HG03575 (cell line): ENCODE measurements at regions not wholly inside any gene's neighbourhood (a gene's known extent, or its start where the extent isn't known, plus 50 kb on each side); places are given as distances from the start of the nearest gene placed in this dataset.
"Not testable (repeated sequence)": the region's sequence is repeated elsewhere in the genome, so short reads cannot be mapped to it uniquely, and the experiment has no call there.

Experiments
- ATAC-seq: cut with Tn5 transposase; IDR thresholded peaks from one replicate; pipeline ENCODE4 v1.9.1; 2021; ENCODE audit not compliant: unreplicated experiment, insufficient number of reproducible peaks, low FRiP score; ENCODE audit errors: extremely low read depth

- ATAC-seq: not testable (repeated sequence)
Observed at GRCh38 chr16:31581065-31581464, 53.4 kb downstream of the AHSP start.

- ATAC-seq: not testable (repeated sequence)
Observed at GRCh38 chr16:31601737-31602384, 74.2 kb downstream of the AHSP start.

DNA sequence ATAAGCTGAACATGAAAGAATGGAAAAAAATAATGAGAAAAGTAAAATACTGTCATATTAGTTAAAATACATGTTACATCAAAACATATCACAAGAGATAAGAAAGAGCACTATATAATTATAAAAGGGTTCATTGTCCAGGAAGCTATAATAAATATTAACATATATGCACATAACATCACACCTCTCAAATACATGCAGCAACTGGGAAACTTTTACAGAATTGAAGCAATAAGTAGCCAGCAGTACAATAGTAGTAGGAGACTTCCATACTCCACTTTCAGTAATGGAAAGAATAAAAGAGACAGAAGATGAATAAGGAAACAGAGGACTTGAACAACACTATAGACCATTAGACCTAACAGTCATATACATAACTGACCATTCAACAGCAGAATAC lies 90.4 kb downstream of the AHSP start:
- no peak for ATAC-seq

GRCh38 chr16:31636433-31636832 lies 108.7 kb downstream of the AHSP start:
- ATAC-seq: no peak

- no peak for ATAC-seq
Observed at GRCh38 chr16:31641279-31641678, 113.6 kb downstream of the AHSP start.

GRCh38 chr16:31655674-31656073 lies 128.0 kb downstream of the AHSP start:
- not testable (repeated sequence) for ATAC-seq

DNA sequence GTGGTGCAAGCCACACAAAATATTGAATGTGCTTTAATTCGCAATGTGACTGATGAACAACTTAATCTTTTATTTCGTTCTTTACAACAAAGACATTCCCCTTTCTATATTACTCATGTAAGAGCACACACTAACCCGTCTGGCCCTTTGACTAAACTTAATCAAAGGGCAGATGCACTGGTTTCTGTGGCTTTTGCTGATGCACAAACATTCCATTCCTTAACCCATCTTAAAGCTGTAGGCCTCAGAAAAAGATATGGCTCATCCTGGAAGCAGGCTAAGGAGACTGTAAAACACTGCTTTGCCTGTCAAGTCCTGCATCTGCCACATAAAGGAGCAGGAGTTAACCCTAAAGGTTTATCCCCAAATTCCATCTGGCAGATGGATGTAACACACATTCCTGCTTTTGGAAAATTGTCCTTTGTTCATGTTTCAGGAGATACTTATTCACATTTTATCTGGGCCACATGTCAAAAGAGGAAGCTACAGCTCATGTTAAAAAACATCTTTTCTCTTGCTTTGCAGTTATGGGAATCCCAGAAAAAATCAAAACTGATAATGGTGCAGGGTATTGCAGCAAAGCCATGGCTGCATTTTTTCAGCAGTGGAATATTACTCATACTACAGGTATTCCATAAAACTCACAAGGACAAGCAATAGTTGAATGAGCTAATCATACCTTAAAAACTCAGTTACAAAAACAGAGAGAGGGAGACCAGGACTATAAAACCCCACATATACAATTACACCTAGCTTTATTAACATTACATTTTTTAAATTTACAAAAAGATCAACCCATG lies 137.2 kb downstream of the AHSP start:
- no peak for ATAC-seq

GRCh38 chr16:31674686-31675085 lies 147.0 kb downstream of the AHSP start:
- ATAC-seq: no peak

GRCh38 chr16:31676731-31677130 lies 149.0 kb downstream of the AHSP start:
- no peak for ATAC-seq

- no peak for ATAC-seq
Observed at GRCh38 chr16:31678649-31679325, 151.1 kb downstream of the AHSP start.

GRCh38 chr16:31689331-31689730 lies 161.6 kb downstream of the AHSP start:
- not testable (repeated sequence) for ATAC-seq

DNA sequence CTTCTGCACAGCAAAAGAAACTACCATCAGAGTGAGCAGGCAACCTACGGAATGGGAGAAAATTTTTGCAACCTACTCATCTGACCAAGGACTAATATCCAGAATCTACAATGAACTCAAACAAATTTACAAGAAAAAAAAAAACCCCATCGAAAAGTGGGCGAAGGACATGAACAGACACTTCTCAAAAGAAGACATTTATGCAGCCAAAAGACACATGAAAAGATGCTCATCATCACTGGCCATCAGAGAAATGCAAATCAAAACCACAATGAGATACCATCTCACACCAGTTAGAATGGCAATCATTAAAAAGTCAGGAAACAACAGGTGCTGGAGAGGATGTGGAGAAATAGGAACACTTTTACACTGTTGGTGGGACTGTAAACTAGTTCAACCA lies 164.6 kb downstream of the AHSP start:
- not testable (repeated sequence) for ATAC-seq

- ATAC-seq: no peak
Observed at GRCh38 chr16:31693733-31694132, 166.0 kb downstream of the AHSP start.

GRCh38 chr16:31694461-31694860 lies 166.8 kb downstream of the AHSP start:
- ATAC-seq: no peak

DNA sequence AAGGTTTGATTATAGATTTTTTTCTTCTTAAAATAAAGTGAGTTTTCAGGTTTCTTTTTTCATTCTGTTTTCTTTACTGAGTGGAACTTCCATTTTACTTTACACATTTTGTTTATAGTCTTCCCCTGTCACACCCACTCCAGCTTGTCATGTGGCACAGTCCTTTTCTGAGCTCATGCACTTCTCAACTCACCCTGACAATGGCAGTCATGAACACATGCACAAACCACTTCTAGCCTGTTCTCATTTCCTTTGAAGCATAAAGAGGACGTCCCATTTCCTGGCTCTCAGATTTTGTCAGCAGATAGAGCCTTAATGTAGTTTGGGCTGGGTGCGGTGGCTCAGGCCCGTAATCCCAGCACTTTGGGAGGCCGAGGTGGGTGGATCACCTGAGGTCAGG lies 168.0 kb downstream of the AHSP start:
- peak; percentile 31 for ATAC-seq

- ATAC-seq: no peak
Observed at GRCh38 chr16:31696968-31697743, 169.5 kb downstream of the AHSP start.

DNA sequence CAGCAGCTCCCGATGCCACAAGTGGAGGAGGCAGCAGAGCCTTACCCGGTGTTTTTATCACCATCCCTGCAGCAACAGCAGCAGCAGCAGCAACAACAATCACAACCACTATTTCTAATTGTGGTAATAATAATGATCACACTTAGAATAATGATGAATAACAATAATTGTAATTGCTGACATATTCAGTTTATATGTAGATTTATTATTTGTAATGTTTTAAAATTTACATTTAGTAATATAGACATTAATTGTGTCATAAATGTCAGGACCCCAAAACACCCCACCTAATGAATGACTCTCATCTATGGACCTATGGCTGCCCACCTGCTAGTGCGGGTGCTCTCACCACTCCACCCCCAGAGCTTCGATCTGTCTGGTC lies 170.0 kb downstream of the AHSP start:
- ATAC-seq: no peak

DNA sequence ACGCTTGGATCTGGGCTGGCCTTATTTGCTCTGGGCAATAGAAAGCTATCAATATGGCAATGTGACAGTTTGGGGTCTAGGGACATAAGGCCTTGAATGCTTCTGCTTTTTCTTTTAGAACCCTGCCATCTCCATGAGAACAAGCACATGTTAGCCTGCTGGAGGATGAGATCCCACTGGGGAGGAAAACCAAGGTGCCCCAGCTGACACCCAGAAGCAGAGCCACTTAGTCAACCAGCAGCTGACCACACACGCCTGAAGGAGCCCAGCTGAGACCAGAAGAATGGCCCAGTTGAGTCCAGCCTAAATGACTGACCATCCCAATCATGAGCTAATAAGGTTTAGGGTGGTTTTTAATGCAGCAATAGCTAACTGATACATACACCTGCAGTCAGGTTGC lies 171.2 kb downstream of the AHSP start:
- no peak for ATAC-seq

GRCh38 chr16:31699601-31700000 lies 171.9 kb downstream of the AHSP start:
- no peak for ATAC-seq
